Stimulated activated CD8-positive, alpha-beta memory T cell treated with anti-CD3 and anti-CD28 coated beads, Interleukin-15, amount 100 ng/mL, for 4 hours (primary cell): ENCODE measurements at regions not wholly inside any gene's neighbourhood (a gene's known extent, or its start where the extent isn't known, plus 50 kb on each side); places are given as distances from the start of the nearest gene placed in this dataset.
"Not testable (repeated sequence)": the region's sequence is repeated elsewhere in the genome, so short reads cannot be mapped to it uniquely, and the experiment has no call there.

ENCODE experiments used
- DNase-seq, 2 donors: peaks; one replicate each; pipeline ENCODE4 v3.0.0-alpha.2; 2020; ENCODE audit warnings: low read depth in 2 of 2

GRCh38 chr21:23624281-23624680 is 1983.0 kb downstream of the MRPL39 start:
- no peak for DNase-seq

DNA sequence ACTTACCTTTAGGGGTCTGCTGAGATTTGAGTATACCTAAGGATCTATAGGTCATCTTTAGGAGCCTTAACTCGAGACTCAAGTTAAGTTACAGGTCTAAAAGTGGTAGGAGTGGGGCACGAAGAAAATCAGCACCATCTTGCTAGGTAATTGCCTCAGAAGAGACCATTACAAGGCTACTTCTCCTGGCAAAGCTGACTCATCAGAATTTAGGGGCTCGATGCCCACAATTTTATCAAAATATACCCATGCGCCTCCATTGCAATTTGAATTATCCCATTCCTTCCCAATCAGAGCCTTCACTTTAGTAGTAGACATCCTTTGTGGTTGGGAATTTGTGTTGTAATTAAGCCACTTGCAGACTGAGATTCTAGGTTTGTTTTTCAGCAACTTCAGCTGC is 1994.3 kb downstream of the MRPL39 start:
- DNase-seq, result no peak

DNA sequence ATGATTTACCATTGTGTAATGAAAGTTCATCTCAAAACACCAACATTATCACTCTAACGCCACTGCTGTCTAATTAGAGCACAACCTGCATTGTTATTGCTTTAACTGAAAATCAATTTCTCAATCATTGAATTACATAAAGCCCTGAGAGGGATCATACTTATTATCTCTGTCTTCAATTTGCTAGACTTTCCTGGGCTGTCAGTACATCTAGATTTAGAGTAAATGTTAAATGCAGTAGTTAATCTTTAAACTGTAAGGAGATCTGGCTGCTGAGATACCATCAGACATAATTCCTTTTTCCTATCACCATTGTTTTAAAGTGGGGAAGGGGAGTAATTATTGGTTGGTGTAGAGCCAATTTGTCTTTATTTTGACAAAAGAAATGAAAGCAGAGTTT is 1995.1 kb downstream of the MRPL39 start:
- DNase-seq, result no peak

GRCh38 chr21:23607782-23608431 is 1999.4 kb downstream of the MRPL39 start:
- DNase-seq, result no peak

- DNase-seq, result no peak
Measured at GRCh38 chr21:23601549-23601948, 2005.7 kb downstream of the MRPL39 start.

- DNase-seq, result no peak
Measured at GRCh38 chr21:23593582-23593981, 2013.7 kb downstream of the MRPL39 start.

DNA sequence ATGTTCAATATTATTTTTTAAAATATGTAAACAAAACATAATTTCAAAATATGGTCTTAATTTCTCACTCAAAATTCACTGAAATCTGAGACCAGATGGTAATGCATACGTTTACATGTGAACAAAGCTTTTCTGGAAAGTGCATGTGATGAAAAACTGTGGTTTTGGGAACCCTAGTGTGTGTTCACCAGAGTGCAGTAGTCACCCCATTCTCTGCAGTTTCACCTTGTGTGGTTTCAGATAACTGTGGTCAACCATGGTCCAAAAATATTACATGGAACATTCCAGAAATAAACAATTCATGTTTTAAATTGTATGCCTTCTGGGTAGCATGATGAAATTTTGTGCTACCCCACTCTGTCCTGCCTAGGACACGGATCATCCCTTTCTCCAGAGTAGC is 2021.9 kb downstream of the MRPL39 start:
- DNase-seq, result no peak

- DNase-seq, result no peak
Measured at GRCh38 chr21:23579573-23579972, 2027.7 kb downstream of the MRPL39 start.

DNA sequence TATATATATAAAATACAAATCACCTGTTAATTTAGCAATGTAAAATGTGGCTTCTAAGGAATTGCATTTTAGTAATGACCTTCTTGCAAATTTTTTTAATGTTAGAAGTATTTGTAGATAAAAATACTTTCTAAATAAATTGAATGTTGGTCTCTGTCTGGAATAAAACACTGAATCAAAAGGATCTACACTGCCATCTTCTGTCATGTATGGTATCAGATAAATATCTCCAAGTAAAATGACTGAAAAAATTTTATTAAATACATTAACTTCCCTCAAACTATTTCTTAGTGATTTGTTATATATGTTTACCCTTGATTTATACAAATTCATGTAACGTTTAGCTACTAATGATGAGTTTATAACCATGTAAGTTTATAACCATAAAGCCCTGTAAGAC is 2029.3 kb downstream of the MRPL39 start:
- no peak for DNase-seq

DNA sequence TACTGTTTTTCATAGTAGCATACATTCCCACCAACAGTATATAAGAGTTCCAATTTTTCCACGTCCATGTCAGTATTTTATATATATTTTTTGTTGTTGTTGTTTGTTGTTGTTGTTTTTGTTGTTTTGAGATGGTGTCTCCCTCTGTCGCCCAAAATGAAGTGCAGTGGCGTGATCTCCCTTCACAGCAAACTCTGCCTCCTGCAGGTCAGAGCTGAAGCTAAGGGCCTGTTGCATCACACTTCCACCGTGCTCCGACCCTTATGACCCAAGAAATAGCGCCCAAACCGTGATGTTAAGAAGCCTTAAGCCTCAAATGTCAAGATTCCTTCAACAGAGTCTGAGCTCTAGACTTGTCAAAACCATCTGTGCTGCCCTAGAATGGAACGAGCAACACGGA is 2032.3 kb downstream of the MRPL39 start:
- DNase-seq, result no peak

DNA sequence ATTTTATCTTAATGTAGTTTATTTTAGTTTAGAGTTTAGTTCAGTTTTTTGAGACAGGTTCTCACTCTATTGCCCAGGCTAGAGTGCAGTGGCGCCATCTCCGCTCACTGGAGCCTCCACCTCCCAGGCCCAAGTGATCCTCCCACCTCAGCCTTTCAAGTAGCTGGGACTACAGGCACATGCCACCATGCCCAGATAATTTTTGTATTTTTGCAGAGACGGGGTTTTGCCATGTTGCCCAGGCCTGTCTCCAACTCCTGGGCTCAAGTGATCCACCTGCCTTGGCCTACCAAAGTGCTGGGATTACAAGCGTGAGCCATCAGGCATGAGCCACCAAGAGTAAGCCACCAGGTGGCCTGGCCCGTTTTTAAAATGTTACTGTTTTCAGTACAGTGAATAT is 2058.4 kb downstream of the MRPL39 start:
- DNase-seq, result not testable (repeated sequence)

DNA sequence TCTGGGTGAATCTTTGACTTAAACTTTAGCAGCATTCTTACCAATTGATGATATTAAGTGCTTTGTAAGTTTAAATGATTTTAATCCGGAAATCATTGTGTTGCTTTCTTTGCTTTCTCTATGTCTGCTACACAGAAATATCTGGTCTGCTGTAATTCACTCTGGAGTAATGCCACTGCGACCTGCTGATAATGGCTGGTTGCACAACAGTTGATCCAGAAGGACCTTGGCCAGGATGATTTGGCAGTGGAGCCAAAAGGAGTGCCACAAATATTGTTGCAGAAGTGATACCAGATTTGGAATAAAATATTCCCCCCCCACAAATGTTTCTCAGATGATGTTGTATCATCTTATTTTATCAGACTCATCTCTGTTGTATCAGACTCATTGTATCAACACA is 2063.9 kb downstream of the MRPL39 start:
- DNase-seq, result no peak

DNA sequence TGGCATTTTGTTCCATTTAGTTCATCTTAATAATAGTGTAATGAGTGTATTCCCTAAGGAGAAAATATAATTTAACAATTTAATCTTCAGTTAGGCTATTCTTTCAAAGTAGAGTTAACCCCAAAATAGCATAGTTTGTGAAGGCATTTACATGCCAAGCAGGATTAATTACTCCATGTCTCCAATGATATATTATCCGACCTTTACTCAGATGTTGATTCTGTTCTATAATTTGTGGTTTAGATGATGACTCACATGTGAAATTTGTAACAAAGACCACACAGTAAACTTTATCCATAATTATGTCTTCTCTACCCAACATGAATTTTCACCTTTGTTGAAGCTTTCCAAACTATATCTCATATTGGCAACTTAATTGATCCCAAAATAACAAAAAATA is 2065.2 kb downstream of the MRPL39 start:
- DNase-seq, result no peak

GRCh38 chr21:23541571-23541970 is 2065.7 kb downstream of the MRPL39 start:
- no peak for DNase-seq

DNA sequence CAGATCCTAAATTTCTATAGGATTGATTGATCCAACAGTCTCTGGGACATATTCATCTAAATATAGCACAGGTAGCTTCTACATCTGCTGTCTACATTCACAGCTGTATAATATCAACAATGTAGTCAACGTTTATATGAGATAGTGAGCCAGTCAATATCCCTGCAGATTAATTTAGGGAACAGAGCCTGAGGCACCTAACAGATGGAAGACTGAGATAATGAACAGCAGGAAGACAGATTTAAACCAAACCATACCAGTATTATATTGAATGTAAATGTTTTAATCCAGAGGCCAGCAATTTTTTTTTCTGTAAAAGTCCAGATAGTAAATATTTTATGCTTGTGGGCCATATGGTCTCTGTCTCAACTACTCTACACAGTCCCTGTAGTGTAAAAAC is 2072.4 kb downstream of the MRPL39 start:
- DNase-seq, result no peak

- no peak for DNase-seq
Measured at GRCh38 chr21:23531444-23531843, 2075.8 kb downstream of the MRPL39 start.

- DNase-seq, result no peak
Measured at GRCh38 chr21:23524685-23525084, 2082.6 kb downstream of the MRPL39 start.

DNA sequence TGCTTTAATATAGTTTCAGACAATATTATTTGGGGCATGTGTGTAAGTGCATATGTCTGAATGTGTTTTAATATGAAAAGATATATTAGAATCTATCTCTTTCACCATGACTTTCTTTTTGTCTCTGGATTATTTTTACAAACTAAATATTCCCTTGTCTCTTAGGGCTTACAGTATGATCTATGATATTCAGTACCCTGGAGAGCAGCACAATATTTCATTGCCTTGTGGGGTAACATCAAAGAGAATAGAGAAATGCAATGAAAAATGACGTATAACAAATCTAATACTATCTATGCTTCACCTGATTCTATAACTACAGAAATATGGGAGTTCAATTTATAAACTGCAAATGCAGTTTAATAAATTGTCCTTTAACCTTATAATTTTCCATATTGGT is 2084.5 kb downstream of the MRPL39 start:
- no peak for DNase-seq

DNA sequence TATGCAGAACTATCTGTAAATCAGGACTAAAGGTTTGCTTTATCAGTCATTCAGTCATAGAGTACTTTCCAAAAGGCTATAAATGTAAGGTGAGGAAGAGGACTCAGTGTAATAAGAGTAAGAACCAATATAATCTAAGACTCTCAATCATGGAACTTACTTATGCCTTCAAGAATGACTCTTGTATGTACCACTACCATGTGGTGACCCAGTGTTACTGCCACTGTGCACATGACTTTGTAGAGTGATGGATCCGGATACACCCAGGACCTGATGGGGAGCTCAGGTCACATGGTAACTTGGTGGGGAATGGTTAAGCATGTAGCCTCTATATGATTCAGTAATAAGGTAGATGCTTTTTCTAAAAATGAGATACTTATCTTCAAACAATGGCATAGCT is 2099.8 kb downstream of the MRPL39 start:
- DNase-seq, result no peak

DNA sequence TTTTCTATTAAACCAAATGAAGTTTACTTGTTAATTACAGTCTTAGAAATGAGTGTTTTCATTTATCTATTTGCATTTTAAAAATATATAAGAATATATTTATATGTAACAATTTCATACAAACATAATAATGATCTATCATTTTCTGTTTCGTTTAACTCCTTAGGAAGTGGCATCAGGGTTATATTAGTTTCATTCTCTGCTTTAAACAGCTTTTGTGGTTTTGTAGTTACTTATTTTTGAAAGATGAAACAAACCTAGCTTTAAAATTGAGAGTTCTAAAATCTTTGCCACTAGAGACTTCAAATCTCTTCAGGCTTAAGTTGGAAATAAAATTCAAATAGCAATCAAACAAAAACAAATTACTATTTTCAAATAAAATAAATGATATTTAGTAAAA is 2110.6 kb downstream of the MRPL39 start:
- no peak for DNase-seq

- DNase-seq, result no peak
Measured at GRCh38 chr21:23488245-23488644, 2119.0 kb downstream of the MRPL39 start.

DNA sequence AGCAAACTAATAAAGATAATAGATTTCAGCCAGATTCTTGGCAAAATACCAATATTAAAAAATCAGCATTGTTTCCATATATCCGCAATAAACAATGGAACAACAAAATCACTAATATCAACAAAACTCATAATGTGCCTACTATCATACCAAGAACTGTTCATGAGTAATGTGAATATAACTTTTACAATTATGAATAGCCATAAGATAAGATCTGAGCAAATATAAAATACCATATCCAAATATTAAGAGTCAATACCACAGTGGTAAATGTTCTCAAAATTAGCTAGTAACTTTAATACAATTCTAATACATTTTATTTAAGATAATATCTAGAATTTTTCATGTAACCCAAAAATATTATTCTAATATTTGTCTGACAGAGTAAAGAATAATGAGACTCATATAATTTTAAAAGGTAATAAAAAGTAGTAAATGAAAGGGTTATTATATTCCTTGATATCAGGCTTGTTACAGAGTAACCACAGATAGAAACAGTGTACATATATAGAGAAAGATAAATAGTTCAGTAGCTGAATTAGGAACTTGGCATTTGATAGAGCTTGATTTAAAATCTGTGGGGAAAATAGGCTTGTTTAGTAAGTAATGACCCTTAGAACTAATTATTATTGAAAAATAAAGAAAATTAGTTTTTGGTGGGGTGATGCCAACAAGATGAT is 2126.6 kb downstream of the MRPL39 start:
- no peak for DNase-seq

DNA sequence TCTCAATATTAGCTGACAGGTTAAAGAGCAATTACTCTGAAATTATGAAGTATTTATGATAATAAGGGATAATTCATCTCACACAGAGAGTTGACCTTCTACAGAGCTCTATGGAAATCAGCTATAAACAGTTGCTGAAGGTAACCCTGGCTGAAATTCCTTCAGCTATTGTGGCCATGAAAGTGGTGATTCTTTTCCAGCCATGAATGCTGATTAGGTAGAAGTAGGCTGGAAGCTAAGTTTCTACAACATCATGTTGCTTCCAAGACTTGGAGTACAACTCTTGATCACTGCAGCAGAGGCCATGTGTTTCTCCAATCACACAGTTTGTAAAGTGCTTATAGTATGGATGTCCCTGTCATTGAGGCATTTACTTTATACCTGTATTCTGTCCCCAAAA is 2128.9 kb downstream of the MRPL39 start:
- no peak for DNase-seq
